Fibroblast of skin of abdomen (primary cell): ENCODE measurements at regions not wholly inside any gene's neighbourhood (a gene's known extent, or its start where the extent isn't known, plus 50 kb on each side); places are given as distances from the start of the nearest gene placed in this dataset.

Source experiments
- DNase-seq: peaks from one replicate; pipeline ENCODE4 v3.0.0-alpha.2; 2013

GRCh38 chr14:56501909-56502530 is 77.6 kb upstream of the TMEM260 start:
- DNase-seq = no peak

- no peak for DNase-seq
Measured at GRCh38 chr14:56505361-56505760, 74.2 kb upstream of the TMEM260 start.

DNA sequence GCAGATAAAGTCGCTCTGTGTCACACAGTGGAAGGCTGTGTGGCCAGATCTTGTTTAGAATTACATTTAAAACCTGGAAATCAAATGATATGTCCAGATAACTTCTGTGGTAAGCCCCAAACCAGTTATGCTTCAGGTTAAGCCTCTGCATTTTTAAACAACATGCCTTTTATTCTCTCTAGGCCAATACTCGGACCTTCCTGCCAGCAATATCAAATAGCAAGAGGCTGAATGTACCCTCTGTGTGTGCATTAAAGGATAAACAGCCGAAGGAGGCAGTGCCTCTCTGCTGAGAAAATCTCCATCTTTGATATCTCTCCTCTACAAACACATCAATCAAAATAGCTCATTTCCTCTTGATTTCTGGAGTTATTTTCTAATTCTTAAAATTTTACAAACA is 67.1 kb upstream of the TMEM260 start:
- DNase-seq = no peak

DNA sequence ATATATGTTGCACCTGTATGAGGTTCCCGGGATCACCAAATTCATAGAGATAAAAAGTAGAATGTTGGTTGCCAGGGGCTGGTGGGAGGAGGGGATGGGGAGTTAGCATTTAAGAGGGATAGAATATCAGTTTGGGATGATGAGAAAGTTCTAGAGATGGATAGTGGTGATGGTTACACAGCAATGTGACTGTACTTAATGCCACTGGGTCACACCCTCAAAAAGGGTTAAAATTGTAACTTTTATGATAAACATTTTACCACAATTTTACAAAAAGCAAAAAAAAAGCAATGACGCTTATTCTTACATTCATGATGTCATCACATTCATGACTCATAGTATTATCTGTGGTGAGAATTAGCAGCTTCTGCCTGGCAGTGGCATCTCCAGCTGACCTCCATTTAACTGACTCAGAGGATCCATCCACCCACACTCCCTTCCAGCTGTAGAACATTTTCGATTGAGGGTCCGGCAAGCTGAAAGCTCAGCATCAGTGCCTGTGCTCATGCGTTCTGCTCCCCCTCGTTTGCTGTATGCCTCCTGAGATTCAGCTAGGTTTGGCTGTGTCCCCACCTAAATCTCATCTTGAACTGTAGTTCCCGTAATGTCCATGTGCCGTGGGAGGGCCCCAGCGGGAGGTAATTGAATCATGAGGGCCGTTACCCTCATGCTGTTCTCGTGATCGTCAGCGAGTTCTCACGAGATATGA is 64.8 kb upstream of the TMEM260 start:
- peak; percentile 19 for DNase-seq

DNA sequence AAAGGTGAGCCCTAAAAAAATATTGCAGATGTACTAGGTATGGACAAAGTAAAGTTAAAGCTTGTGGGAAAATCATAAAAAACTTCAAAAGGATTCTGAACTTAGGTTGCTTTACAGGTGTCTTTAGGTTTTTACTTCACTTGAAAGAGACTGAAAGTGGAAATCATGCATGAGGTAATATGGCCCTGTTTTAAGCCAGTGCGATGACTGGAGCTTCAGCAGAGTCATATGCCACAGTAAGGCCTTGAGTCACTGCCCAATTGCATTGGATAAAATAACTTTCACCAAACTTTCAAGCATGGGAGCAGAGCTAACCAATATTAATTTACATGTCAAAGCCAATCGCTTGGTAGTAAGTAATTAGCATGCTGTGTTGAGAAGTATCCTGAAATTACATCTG is 63.9 kb upstream of the TMEM260 start:
- DNase-seq = no peak

- DNase-seq = no peak
Measured at GRCh38 chr14:56522403-56522802, 57.2 kb upstream of the TMEM260 start.

DNA sequence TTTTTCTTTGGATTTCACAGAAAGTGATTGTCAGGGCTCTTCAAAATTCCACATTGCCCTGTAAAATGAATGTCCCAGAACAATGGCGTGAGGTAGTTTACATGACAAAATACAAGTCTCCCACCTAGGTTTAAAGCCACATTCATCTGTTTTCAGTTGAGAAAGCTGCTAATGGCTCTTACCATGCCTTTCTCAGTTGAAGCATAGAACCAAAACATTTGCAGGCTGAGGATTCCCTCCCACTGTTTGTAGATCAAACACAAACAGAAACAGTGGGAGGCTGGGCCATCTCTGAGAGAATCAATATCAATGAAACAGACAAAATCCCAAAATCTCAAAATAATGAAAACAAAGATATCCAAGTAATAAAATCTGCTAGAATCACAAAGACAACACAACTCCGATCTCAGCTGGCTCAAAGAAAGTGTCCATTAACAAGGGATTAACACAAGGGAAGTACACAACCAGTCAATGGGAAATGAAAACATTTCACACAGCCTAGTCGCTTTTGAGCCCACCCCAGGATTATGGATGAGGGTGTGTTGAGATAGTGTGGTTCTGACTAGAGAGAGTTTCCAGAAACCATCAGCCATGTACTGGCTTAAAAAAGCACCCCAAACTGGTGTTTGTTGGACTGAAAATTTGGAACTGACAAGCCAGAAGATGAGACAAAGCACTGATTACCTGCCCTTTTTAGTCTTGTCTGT is 54.5 kb upstream of the TMEM260 start:
- no peak for DNase-seq

DNA sequence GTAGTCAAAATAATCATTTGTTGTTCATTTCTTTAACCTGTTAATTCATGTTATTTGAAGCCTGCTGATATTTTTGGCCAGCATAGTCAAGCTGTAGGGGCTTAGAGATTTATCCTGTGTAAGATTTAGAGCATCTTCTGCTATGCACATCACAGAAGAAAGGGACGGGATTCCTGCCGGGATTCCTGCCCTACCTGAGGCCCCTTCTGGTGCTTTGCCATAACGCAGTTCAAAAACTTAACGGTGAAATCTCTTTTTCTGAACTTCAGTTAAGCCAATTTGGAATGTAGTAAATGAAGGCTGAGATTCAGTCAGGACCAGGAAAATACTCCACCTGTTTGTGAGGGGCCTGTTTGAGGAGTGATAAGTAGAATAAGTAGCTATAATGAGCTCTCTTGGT is 50.7 kb upstream of the TMEM260 start:
- DNase-seq = no peak
